NCI-H2227 (cell line): ENCODE measurements at regions not wholly inside any gene's neighbourhood (a gene's known extent, or its start where the extent isn't known, plus 50 kb on each side); places are given as distances from the start of the nearest gene placed in this dataset.

Experiments used
- DNase-seq: peaks from one replicate; lab custom pipeline; 2025; ENCODE audit not compliant: unreplicated experiment; lab: John Stamatoyannopoulos, UW

GRCh38 chr2:59889305-59889704, 664.1 kb downstream of the BCL11A start:
- DNase-seq = no peak

- no peak for DNase-seq
These were observed 664.7 kb downstream of the BCL11A start for GRCh38 chr2:59888706-59889105.

- no peak for DNase-seq
These were observed 665.4 kb downstream of the BCL11A start for GRCh38 chr2:59888015-59888414.

- no peak for DNase-seq
These were observed 666.1 kb downstream of the BCL11A start for GRCh38 chr2:59887366-59887765.

GRCh38 chr2:59886759-59887158, 666.7 kb downstream of the BCL11A start:
- DNase-seq = no peak

- no peak for DNase-seq
These were observed 667.9 kb downstream of the BCL11A start for GRCh38 chr2:59885541-59885940.

GRCh38 chr2:59884166-59884565, 669.3 kb downstream of the BCL11A start:
- DNase-seq = no peak

GRCh38 chr2:59882822-59883221, 670.6 kb downstream of the BCL11A start:
- DNase-seq = no peak

GRCh38 chr2:59882279-59882678, 671.2 kb downstream of the BCL11A start:
- DNase-seq = no peak

- no peak for DNase-seq
These were observed 672.2 kb downstream of the BCL11A start for GRCh38 chr2:59881218-59881617.

- no peak for DNase-seq
These were observed 673.7 kb downstream of the BCL11A start for GRCh38 chr2:59879700-59880131.

- DNase-seq = no peak
These were observed 677.6 kb downstream of the BCL11A start for GRCh38 chr2:59875836-59876235.

- DNase-seq = no peak
These were observed 678.3 kb downstream of the BCL11A start for GRCh38 chr2:59874971-59875755.

- DNase-seq = no peak
These were observed 679.1 kb downstream of the BCL11A start for GRCh38 chr2:59874361-59874760.

GRCh38 chr2:59871830-59872229, 681.6 kb downstream of the BCL11A start:
- DNase-seq = no peak

GRCh38 chr2:59868981-59869380, 684.5 kb downstream of the BCL11A start:
- no peak for DNase-seq

GRCh38 chr2:59866436-59866835, 687.0 kb downstream of the BCL11A start:
- DNase-seq = no peak

- DNase-seq = no peak
These were observed 694.9 kb downstream of the BCL11A start for GRCh38 chr2:59858540-59858939.

GRCh38 chr2:59857109-59857508, 696.3 kb downstream of the BCL11A start:
- no peak for DNase-seq

- no peak for DNase-seq
These were observed 697.1 kb downstream of the BCL11A start for GRCh38 chr2:59856391-59856790.

- DNase-seq = no peak
These were observed 700.4 kb downstream of the BCL11A start for GRCh38 chr2:59853032-59853431.

GRCh38 chr2:59851836-59852475, 701.5 kb downstream of the BCL11A start:
- no peak for DNase-seq

- DNase-seq = no peak
These were observed 702.9 kb downstream of the BCL11A start for GRCh38 chr2:59850554-59850953.
